ENCODE measurements at regions not wholly inside any gene's neighbourhood (a gene's known extent, or its start where the extent isn't known, plus 50 kb on each side); places are given as distances from the start of the nearest gene placed in this dataset.

DNA sequence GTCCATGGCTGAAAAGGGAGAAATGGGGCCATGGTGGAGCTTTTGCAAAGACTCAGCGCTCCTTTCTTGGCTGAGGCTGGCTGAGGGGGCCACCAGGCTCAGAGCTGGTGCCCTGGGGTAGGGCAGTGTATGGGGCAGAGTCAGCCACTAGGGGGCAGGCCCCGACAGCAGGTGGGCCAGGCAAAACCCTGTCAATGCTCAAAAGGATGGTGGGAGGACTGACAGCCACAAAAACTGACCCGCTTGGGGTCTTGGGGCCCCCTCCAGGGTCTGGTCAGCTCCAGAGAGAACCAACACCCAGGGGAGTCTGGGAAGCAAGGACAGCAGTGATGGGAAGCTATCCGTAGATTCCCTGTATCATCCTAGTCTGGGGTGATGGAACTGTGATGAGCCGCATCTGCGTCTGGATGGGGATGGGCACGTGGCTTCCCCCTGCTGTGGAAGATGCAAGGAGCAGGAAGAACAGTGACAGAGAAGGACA, 306.9 kb downstream of the DHX35 start (continued):
- TF ChIP-seq, protein P1, sequence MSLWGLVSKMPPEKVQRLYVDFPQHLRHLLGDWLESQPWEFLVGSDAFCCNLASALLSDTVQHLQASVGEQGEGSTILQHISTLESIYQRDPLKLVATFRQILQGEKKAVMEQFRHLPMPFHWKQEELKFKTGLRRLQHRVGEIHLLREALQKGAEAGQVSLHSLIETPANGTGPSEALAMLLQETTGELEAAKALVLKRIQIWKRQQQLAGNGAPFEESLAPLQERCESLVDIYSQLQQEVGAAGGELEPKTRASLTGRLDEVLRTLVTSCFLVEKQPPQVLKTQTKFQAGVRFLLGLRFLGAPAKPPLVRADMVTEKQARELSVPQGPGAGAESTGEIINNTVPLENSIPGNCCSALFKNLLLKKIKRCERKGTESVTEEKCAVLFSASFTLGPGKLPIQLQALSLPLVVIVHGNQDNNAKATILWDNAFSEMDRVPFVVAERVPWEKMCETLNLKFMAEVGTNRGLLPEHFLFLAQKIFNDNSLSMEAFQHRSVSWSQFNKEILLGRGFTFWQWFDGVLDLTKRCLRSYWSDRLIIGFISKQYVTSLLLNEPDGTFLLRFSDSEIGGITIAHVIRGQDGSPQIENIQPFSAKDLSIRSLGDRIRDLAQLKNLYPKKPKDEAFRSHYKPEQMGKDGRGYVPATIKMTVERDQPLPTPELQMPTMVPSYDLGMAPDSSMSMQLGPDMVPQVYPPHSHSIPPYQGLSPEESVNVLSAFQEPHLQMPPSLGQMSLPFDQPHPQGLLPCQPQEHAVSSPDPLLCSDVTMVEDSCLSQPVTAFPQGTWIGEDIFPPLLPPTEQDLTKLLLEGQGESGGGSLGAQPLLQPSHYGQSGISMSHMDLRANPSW (CRISPR knock-in tag; conservative IDR thresholded peaks at IDR 0.05; ENCODE audit: low read depth): no peak
- TF ChIP-seq, protein P2, sequence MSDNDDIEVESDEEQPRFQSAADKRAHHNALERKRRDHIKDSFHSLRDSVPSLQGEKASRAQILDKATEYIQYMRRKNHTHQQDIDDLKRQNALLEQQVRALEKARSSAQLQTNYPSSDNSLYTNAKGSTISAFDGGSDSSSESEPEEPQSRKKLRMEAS (CRISPR knock-in tag; IDR thresholded peaks at IDR 0.05): peak; percentile 43; the same call in 1 of the 2 replicates
- TF ChIP-seq, protein P3, sequence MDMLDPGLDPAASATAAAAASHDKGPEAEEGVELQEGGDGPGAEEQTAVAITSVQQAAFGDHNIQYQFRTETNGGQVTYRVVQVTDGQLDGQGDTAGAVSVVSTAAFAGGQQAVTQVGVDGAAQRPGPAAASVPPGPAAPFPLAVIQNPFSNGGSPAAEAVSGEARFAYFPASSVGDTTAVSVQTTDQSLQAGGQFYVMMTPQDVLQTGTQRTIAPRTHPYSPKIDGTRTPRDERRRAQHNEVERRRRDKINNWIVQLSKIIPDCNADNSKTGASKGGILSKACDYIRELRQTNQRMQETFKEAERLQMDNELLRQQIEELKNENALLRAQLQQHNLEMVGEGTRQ (CRISPR knock-in tag; IDR thresholded peaks at IDR 0.05): peak; percentile 84
- TF ChIP-seq, protein P4, sequence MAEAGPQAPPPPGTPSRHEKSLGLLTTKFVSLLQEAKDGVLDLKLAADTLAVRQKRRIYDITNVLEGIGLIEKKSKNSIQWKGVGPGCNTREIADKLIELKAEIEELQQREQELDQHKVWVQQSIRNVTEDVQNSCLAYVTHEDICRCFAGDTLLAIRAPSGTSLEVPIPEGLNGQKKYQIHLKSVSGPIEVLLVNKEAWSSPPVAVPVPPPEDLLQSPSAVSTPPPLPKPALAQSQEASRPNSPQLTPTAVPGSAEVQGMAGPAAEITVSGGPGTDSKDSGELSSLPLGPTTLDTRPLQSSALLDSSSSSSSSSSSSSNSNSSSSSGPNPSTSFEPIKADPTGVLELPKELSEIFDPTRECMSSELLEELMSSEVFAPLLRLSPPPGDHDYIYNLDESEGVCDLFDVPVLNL (CRISPR knock-in tag; IDR thresholded peaks at IDR 0.05; ENCODE audit: borderline replicate concordance, low read depth): no peak
- TF ChIP-seq, protein P5, sequence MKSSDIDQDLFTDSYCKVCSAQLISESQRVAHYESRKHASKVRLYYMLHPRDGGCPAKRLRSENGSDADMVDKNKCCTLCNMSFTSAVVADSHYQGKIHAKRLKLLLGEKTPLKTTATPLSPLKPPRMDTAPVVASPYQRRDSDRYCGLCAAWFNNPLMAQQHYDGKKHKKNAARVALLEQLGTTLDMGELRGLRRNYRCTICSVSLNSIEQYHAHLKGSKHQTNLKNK (CRISPR knock-in tag; IDR thresholded peaks at IDR 0.05): no peak
- TF ChIP-seq, protein P6, sequence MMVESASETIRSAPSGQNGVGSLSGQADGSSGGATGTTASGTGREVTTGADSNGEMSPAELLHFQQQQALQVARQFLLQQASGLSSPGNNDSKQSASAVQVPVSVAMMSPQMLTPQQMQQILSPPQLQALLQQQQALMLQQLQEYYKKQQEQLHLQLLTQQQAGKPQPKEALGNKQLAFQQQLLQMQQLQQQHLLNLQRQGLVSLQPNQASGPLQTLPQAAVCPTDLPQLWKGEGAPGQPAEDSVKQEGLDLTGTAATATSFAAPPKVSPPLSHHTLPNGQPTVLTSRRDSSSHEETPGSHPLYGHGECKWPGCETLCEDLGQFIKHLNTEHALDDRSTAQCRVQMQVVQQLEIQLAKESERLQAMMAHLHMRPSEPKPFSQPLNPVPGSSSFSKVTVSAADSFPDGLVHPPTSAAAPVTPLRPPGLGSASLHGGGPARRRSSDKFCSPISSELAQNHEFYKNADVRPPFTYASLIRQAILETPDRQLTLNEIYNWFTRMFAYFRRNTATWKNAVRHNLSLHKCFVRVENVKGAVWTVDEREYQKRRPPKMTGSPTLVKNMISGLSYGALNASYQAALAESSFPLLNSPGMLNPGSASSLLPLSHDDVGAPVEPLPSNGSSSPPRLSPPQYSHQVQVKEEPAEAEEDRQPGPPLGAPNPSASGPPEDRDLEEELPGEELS (CRISPR knock-in tag; IDR thresholded peaks at IDR 0.05): no peak
- TF ChIP-seq IRF2 (CRISPR knock-in tag; IDR thresholded peaks at IDR 0.05; ENCODE audit: borderline replicate concordance, low read depth) (no peak), ZNF317 (CRISPR knock-in tag; IDR thresholded peaks at IDR 0.05; ENCODE audit: borderline replicate concordance, low read depth) (no peak), OVOL2 (CRISPR knock-in tag; IDR thresholded peaks at IDR 0.05; ENCODE audit: borderline replicate concordance) (no peak), NR3C1 (CRISPR knock-in tag; conservative IDR thresholded peaks at IDR 0.05; ENCODE audit: low read depth) (no peak), FOXK1 (CRISPR knock-in tag; IDR thresholded peaks at IDR 0.05) (no peak), SP1 (CRISPR knock-in tag; conservative IDR thresholded peaks at IDR 0.05) (no peak), RORB (CRISPR knock-in tag; IDR thresholded peaks at IDR 0.05) (no peak), CREB1 (CRISPR knock-in tag; IDR thresholded peaks at IDR 0.05) (no peak), PRRX2 (CRISPR knock-in tag; IDR thresholded peaks at IDR 0.05) (no peak), HMGA2 (CRISPR knock-in tag; IDR thresholded peaks at IDR 0.05) (no peak), SMAD3 (CRISPR knock-in tag; IDR thresholded peaks at IDR 0.05; ENCODE audit: borderline replicate concordance) (no peak), CREM (CRISPR knock-in tag; IDR thresholded peaks at IDR 0.05) (no peak), ZNF671 (CRISPR knock-in tag; IDR thresholded peaks at IDR 0.05) (no peak), TEAD4 (CRISPR knock-in tag; IDR thresholded peaks at IDR 0.05) (no peak)
- TF ChIP-seq, protein P7, sequence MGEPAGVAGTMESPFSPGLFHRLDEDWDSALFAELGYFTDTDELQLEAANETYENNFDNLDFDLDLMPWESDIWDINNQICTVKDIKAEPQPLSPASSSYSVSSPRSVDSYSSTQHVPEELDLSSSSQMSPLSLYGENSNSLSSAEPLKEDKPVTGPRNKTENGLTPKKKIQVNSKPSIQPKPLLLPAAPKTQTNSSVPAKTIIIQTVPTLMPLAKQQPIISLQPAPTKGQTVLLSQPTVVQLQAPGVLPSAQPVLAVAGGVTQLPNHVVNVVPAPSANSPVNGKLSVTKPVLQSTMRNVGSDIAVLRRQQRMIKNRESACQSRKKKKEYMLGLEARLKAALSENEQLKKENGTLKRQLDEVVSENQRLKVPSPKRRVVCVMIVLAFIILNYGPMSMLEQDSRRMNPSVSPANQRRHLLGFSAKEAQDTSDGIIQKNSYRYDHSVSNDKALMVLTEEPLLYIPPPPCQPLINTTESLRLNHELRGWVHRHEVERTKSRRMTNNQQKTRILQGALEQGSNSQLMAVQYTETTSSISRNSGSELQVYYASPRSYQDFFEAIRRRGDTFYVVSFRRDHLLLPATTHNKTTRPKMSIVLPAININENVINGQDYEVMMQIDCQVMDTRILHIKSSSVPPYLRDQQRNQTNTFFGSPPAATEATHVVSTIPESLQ (CRISPR knock-in tag; IDR thresholded peaks at IDR 0.05): no peak
- TF ChIP-seq, protein P8, sequence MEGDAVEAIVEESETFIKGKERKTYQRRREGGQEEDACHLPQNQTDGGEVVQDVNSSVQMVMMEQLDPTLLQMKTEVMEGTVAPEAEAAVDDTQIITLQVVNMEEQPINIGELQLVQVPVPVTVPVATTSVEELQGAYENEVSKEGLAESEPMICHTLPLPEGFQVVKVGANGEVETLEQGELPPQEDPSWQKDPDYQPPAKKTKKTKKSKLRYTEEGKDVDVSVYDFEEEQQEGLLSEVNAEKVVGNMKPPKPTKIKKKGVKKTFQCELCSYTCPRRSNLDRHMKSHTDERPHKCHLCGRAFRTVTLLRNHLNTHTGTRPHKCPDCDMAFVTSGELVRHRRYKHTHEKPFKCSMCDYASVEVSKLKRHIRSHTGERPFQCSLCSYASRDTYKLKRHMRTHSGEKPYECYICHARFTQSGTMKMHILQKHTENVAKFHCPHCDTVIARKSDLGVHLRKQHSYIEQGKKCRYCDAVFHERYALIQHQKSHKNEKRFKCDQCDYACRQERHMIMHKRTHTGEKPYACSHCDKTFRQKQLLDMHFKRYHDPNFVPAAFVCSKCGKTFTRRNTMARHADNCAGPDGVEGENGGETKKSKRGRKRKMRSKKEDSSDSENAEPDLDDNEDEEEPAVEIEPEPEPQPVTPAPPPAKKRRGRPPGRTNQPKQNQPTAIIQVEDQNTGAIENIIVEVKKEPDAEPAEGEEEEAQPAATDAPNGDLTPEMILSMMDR (IDR thresholded peaks at IDR 0.05): peak; percentile 91
- TF ChIP-seq, protein P9, sequence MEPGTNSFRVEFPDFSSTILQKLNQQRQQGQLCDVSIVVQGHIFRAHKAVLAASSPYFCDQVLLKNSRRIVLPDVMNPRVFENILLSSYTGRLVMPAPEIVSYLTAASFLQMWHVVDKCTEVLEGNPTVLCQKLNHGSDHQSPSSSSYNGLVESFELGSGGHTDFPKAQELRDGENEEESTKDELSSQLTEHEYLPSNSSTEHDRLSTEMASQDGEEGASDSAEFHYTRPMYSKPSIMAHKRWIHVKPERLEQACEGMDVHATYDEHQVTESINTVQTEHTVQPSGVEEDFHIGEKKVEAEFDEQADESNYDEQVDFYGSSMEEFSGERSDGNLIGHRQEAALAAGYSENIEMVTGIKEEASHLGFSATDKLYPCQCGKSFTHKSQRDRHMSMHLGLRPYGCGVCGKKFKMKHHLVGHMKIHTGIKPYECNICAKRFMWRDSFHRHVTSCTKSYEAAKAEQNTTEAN (CRISPR knock-in tag; IDR thresholded peaks at IDR 0.05): no peak

All from WTC11 (cell line).